NCI-H748 (cell line): ENCODE measurements at regions not wholly inside any gene's neighbourhood (a gene's known extent, or its start where the extent isn't known, plus 50 kb on each side); places are given as distances from the start of the nearest gene placed in this dataset.

ENCODE experiments used
- DNase-seq: peaks from one replicate; lab custom pipeline; 2025; ENCODE audit not compliant: unreplicated experiment; lab: John Stamatoyannopoulos, UW

- DNase-seq: no peak
These were observed 712.1 kb downstream of the KCTD16 start for GRCh38 chr5:144882739-144883283.

GRCh38 chr5:144880513-144880912 lies 709.8 kb downstream of the KCTD16 start:
- no peak for DNase-seq

GRCh38 chr5:144876990-144877389 lies 706.3 kb downstream of the KCTD16 start:
- no peak for DNase-seq

GRCh38 chr5:144873076-144873475 lies 702.4 kb downstream of the KCTD16 start:
- no peak for DNase-seq

- DNase-seq: peak; percentile 16
These were observed 693.4 kb downstream of the KCTD16 start for GRCh38 chr5:144864118-144864517.

- no peak for DNase-seq
These were observed 686.8 kb downstream of the KCTD16 start for GRCh38 chr5:144857454-144857853.

- no peak for DNase-seq
These were observed 673.4 kb downstream of the KCTD16 start for GRCh38 chr5:144844086-144844485.

GRCh38 chr5:144832416-144832815 lies 661.7 kb downstream of the KCTD16 start:
- DNase-seq: no peak

- no peak for DNase-seq
These were observed 661.0 kb downstream of the KCTD16 start for GRCh38 chr5:144831650-144832049.

- no peak for DNase-seq
These were observed 651.8 kb downstream of the KCTD16 start for GRCh38 chr5:144822503-144822902.

- DNase-seq: no peak
These were observed 649.6 kb downstream of the KCTD16 start for GRCh38 chr5:144820278-144820677.

GRCh38 chr5:144815131-144815530 lies 644.5 kb downstream of the KCTD16 start:
- DNase-seq: no peak

- DNase-seq: no peak
These were observed 642.1 kb downstream of the KCTD16 start for GRCh38 chr5:144812763-144813162.

- no peak for DNase-seq
These were observed 629.5 kb downstream of the KCTD16 start for GRCh38 chr5:144800169-144800568.

- DNase-seq: no peak
These were observed 627.9 kb downstream of the KCTD16 start for GRCh38 chr5:144798595-144798994.

- no peak for DNase-seq
These were observed 624.2 kb downstream of the KCTD16 start for GRCh38 chr5:144794922-144795321.

- no peak for DNase-seq
These were observed 617.9 kb downstream of the KCTD16 start for GRCh38 chr5:144788556-144788955.

- no peak for DNase-seq
These were observed 617.4 kb downstream of the KCTD16 start for GRCh38 chr5:144788046-144788445.

- no peak for DNase-seq
These were observed 608.7 kb downstream of the KCTD16 start for GRCh38 chr5:144779368-144779767.

- DNase-seq: no peak
These were observed 607.9 kb downstream of the KCTD16 start for GRCh38 chr5:144778561-144778960.

- DNase-seq: no peak
These were observed 603.5 kb downstream of the KCTD16 start for GRCh38 chr5:144774197-144774596.

- no peak for DNase-seq
These were observed 603.0 kb downstream of the KCTD16 start for GRCh38 chr5:144773628-144774027.

GRCh38 chr5:144771802-144772201 lies 601.1 kb downstream of the KCTD16 start:
- no peak for DNase-seq

- peak; percentile 14 for DNase-seq
These were observed 571.7 kb downstream of the KCTD16 start for GRCh38 chr5:144742361-144742760.
